ENCODE measurements at regions not wholly inside any gene's neighbourhood (a gene's known extent, or its start where the extent isn't known, plus 50 kb on each side); places are given as distances from the start of the nearest gene placed in this dataset.

DNA sequence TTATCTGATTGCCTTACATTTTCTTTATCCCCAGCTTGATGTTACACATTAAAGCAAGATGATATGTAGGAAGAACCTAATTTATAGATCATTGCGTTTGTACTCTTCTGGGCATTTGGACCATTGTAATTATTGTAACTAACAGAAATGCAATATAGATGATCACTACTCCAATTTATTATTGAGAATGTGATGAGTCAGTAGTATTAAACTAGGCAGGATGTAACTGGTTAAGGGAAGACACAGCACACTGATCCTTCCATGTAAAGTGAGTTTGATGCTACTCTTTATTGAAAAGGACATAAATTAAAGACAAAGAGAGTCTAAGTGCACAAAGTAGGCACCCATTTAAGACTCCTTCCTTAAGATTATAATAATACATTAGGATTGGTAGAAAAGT is 223.8 kb downstream of the KIF2B start:
- CTCF ChIA-PET, result no interaction called here
- POLR2A ChIA-PET (ENCODE audit: unreplicated experiment), result no interaction called here
- Histone ChIP-seq H2AFZ (ENCODE audit: low read length) (no peak overlapping the region), H3K9me3 (ENCODE audit: low read length) (peaks cover 47% of the 10 kb centered on the region), H3K79me2 (ENCODE audit: low read length) (no peaks in the 10 kb centered on the region), H3K4me2 (ENCODE audit: low read length) (no peak overlapping the region), H3K4me1 (ENCODE audit: insufficient read depth, low read length) (no peaks in the 10 kb centered on the region), H3F3A (ENCODE audit: low read length, unreplicated experiment) (no peaks in the 10 kb centered on the region), H3K27me3 (ENCODE audit: low read length) (no peaks in the 10 kb centered on the region), H3K4me3 (ENCODE audit: low read length) (no peak overlapping the region), H3K9ac (ENCODE audit: low read length) (no peak overlapping the region), H4K20me1 (ENCODE audit: low read length) (no peaks in the 10 kb centered on the region), H3K9me2 (replicated peaks; ENCODE audit: low read length) (no peaks in the 10 kb centered on the region), H3K27ac (ENCODE audit: low read length) (no peak overlapping the region), H3K36me3 (ENCODE audit: low read depth, low read length) (no peaks in the 10 kb centered on the region)
- ATAC-seq (no peak), DNase-seq (no peak)
- no TSS peak for BruUV-seq (replicated peaks)
- intact Hi-C loops (cut with micrococcal nuclease), result no loop called here
- TF ChIP-seq EZH2 (IDR thresholded peaks at IDR 0.05; ENCODE audit: low read length, unreplicated experiment), result no peak
- TF ChIP-seq, protein P1, sequence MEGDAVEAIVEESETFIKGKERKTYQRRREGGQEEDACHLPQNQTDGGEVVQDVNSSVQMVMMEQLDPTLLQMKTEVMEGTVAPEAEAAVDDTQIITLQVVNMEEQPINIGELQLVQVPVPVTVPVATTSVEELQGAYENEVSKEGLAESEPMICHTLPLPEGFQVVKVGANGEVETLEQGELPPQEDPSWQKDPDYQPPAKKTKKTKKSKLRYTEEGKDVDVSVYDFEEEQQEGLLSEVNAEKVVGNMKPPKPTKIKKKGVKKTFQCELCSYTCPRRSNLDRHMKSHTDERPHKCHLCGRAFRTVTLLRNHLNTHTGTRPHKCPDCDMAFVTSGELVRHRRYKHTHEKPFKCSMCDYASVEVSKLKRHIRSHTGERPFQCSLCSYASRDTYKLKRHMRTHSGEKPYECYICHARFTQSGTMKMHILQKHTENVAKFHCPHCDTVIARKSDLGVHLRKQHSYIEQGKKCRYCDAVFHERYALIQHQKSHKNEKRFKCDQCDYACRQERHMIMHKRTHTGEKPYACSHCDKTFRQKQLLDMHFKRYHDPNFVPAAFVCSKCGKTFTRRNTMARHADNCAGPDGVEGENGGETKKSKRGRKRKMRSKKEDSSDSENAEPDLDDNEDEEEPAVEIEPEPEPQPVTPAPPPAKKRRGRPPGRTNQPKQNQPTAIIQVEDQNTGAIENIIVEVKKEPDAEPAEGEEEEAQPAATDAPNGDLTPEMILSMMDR (conservative IDR thresholded peaks at IDR 0.05; ENCODE audit: low read depth, low read length), result no peak
- TF ChIP-seq EZH2phosphoT487 (IDR thresholded peaks at IDR 0.05; ENCODE audit: borderline replicate concordance, low read length), result no peak

DNA sequence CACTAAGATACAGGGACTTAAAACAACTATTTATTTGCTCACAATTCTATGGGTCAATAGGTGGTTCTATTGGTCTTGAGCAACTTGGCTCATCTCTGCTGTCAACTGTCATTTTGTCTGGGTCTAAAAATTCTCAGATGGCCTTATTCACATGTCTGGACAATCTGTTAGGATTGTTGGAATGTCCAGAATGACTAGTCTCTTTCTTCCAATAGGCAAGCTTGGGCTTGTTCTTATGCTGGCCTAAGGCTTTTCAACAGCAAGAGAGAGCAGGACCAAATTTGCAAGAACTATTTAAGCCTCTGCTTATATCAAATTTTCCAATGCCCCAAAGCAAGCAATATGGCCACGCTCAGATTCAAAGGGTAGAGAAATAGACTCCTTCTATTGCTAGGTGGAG is 240.9 kb downstream of the KIF2B start:
- TF ChIP-seq EZH2phosphoT487 (IDR thresholded peaks at IDR 0.05; ENCODE audit: borderline replicate concordance, low read length) (no peak), EZH2 (IDR thresholded peaks at IDR 0.05; ENCODE audit: low read length, unreplicated experiment) (no peak)
- TF ChIP-seq, protein P1 (conservative IDR thresholded peaks at IDR 0.05; ENCODE audit: low read depth, low read length), result no peak
- ATAC-seq, result no peak
- H4K20me1 ChIP-seq (ENCODE audit: low read length), result no peaks in the 10 kb centered on the region
- no peak overlapping the region for H3K4me3 ChIP-seq (ENCODE audit: low read length)
- H3K79me2 ChIP-seq (ENCODE audit: low read length), result no peaks in the 10 kb centered on the region
- no peaks in the 10 kb centered on the region for H3K9me2 ChIP-seq (replicated peaks; ENCODE audit: low read length)
- H3F3A ChIP-seq (ENCODE audit: low read length, unreplicated experiment), result no peaks in the 10 kb centered on the region
- BruUV-seq (replicated peaks), result no TSS peak
- no peaks in the 10 kb centered on the region for H3K27me3 ChIP-seq (ENCODE audit: low read length)
- H2AFZ ChIP-seq (ENCODE audit: low read length), result no peak overlapping the region
- no peak overlapping the region for H3K9ac ChIP-seq (ENCODE audit: low read length)
- ChIA-PET POLR2A (ENCODE audit: unreplicated experiment) (no interaction called here), CTCF (no interaction called here)
- intact Hi-C loops (cut with micrococcal nuclease), result no loop called here
- H3K4me2 ChIP-seq (ENCODE audit: low read length), result no peak overlapping the region
- peaks cover 12% of the 10 kb centered on the region for H3K9me3 ChIP-seq (ENCODE audit: low read length)
- H3K36me3 ChIP-seq (ENCODE audit: low read depth, low read length), result no peaks in the 10 kb centered on the region
- no peak overlapping the region for H3K27ac ChIP-seq (ENCODE audit: low read length)
- DNase-seq, result no peak
- no peaks in the 10 kb centered on the region for H3K4me1 ChIP-seq (ENCODE audit: insufficient read depth, low read length)

DNA sequence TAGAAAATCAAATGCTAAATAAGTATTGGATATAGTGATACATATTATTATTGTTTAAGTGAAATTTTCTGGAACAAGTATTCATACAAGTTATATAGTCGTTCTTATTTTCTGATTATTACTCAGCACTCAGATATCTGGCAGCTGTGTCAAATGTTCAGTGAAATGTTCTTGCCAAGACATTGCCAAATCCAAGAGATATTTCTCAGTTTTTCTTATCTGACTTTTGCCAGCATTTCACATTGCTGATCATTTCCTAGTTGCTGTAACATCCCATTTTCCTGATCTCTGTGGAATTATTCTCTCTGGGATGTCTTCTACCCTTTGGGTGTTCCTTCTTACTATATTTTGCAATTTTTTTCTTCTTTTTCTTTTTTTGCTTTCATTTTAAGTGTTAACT is 262.3 kb downstream of the KIF2B start:
- ATAC-seq, result no peak
- H4K20me1 ChIP-seq (ENCODE audit: low read length), result no peaks in the 10 kb centered on the region
- no TSS peak for BruUV-seq (replicated peaks)
- H3K9ac ChIP-seq (ENCODE audit: low read length), result no peak overlapping the region
- no peaks in the 10 kb centered on the region for H3K79me2 ChIP-seq (ENCODE audit: low read length)
- no peak overlapping the region for H2AFZ ChIP-seq (ENCODE audit: low read length)
- CTCF ChIA-PET, result no interaction called here
- POLR2A ChIA-PET (ENCODE audit: unreplicated experiment), result no interaction called here
- DNase-seq, result no peak
- no peak overlapping the region for H3K4me2 ChIP-seq (ENCODE audit: low read length)
- peaks cover 18% of the 10 kb centered on the region; the same call in 1 of the 2 replicates for H3K9me3 ChIP-seq (ENCODE audit: low read length)
- H3F3A ChIP-seq (ENCODE audit: low read length, unreplicated experiment), result no peaks in the 10 kb centered on the region
- no peaks in the 10 kb centered on the region for H3K36me3 ChIP-seq (ENCODE audit: low read depth, low read length)
- H3K9me2 ChIP-seq (replicated peaks; ENCODE audit: low read length), result no peaks in the 10 kb centered on the region
- H3K27ac ChIP-seq (ENCODE audit: low read length), result no peak overlapping the region
- intact Hi-C loops (cut with micrococcal nuclease), result no loop called here
- no peak overlapping the region for H3K4me3 ChIP-seq (ENCODE audit: low read length)
- H3K4me1 ChIP-seq (ENCODE audit: insufficient read depth, low read length), result no peaks in the 10 kb centered on the region
- TF ChIP-seq EZH2phosphoT487 (IDR thresholded peaks at IDR 0.05; ENCODE audit: borderline replicate concordance, low read length) (no peak), EZH2 (IDR thresholded peaks at IDR 0.05; ENCODE audit: low read length, unreplicated experiment) (no peak)
- TF ChIP-seq, protein P1 (conservative IDR thresholded peaks at IDR 0.05; ENCODE audit: low read depth, low read length), result no peak
- H3K27me3 ChIP-seq (ENCODE audit: low read length), result no peaks in the 10 kb centered on the region
